ENCODE measurements at regions not wholly inside any gene's neighbourhood (a gene's known extent, or its start where the extent isn't known, plus 50 kb on each side); places are given as distances from the start of the nearest gene placed in this dataset.

DNA sequence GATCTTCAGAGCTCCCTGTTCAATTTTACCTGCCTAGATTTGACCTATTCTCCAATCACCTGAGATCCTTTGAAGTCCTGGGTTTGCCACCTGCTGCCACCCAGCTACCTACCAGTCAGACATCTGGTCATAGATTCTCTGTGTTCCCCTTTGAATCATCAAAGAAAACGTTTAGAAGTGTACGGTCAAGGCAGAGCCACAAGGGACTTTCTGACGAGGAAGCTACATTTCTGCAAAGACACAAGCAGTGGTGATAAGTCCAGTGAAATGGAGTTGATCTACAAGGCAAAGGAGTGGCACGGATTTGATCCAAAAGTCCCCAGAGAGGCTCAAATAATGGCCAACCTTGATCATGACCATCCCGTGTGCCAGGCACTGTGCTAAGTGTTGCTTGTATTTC is 549.9 kb downstream of the MIAT start:
- TF ChIP-seq, protein P1, sequence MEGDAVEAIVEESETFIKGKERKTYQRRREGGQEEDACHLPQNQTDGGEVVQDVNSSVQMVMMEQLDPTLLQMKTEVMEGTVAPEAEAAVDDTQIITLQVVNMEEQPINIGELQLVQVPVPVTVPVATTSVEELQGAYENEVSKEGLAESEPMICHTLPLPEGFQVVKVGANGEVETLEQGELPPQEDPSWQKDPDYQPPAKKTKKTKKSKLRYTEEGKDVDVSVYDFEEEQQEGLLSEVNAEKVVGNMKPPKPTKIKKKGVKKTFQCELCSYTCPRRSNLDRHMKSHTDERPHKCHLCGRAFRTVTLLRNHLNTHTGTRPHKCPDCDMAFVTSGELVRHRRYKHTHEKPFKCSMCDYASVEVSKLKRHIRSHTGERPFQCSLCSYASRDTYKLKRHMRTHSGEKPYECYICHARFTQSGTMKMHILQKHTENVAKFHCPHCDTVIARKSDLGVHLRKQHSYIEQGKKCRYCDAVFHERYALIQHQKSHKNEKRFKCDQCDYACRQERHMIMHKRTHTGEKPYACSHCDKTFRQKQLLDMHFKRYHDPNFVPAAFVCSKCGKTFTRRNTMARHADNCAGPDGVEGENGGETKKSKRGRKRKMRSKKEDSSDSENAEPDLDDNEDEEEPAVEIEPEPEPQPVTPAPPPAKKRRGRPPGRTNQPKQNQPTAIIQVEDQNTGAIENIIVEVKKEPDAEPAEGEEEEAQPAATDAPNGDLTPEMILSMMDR (IDR thresholded peaks at IDR 0.05), result no peak
- no peak for TF ChIP-seq POLR2A (IDR thresholded peaks at IDR 0.05)
- no peak for TF ChIP-seq POLR2AphosphoS5 (IDR thresholded peaks at IDR 0.05)
- no peak for TF ChIP-seq EP300 (IDR thresholded peaks at IDR 0.05)

All from stomach (tissue), 4 donors.